ENCODE measurements at regions not wholly inside any gene's neighbourhood (a gene's known extent, or its start where the extent isn't known, plus 50 kb on each side); places are given as distances from the start of the nearest gene placed in this dataset.
"Not testable (repeated sequence)": the region's sequence is repeated elsewhere in the genome, so short reads cannot be mapped to it uniquely, and the experiment has no call there.

DNA sequence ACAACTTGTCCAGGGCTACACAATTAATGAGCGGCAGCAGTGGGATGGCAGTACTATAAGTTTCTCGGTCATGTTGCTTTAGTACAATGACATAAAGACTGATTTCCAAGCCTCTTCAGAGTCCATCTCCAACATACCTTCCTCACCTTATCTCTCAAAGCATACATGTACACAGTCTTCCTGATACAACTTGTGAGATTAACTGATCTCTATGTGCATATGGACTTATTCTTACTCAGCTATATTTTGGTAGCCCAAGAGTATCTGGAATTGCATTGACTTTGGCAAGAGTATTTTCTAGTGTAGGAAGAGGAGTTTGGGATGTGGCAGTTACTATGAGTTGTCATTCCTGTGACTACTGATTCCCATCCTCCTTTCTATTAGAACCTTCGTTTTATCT, 575.0 kb downstream of the EDEM1 start:
- Histone ChIP-seq H3K27me3 (ENCODE audit: insufficient read depth, low read depth, severe bottlenecking) (peaks cover 15% of the 10 kb centered on the region), H3K27ac (no peak overlapping the region), H3K9me3 (ENCODE audit: severe bottlenecking) (no peaks in the 10 kb centered on the region), H3K36me3 (no peaks in the 10 kb centered on the region), H3K4me3 (ENCODE audit: low read depth, low read length) (no peak overlapping the region)
- no peak for TF ChIP-seq CTCF (IDR thresholded peaks at IDR 0.05; ENCODE audit: low read depth, low read length)
- DNase-seq = no peak

GRCh38 chr3:5766848-5767247, 579.3 kb downstream of the EDEM1 start:
- no peak for TF ChIP-seq CTCF (IDR thresholded peaks at IDR 0.05; ENCODE audit: low read depth, low read length)
- no peak for DNase-seq
- peaks cover 19% of the 10 kb centered on the region for H3K27me3 ChIP-seq (ENCODE audit: insufficient read depth, low read depth, severe bottlenecking)
- H3K9me3 ChIP-seq (ENCODE audit: severe bottlenecking) = no peaks in the 10 kb centered on the region
- H3K36me3 ChIP-seq = no peaks in the 10 kb centered on the region
- H3K4me3 ChIP-seq (ENCODE audit: low read depth, low read length) = no peak overlapping the region
- no peak overlapping the region for H3K27ac ChIP-seq

GRCh38 chr3:5767304-5767703, 579.8 kb downstream of the EDEM1 start:
- peaks cover 22% of the 10 kb centered on the region for H3K27me3 ChIP-seq (ENCODE audit: insufficient read depth, low read depth, severe bottlenecking)
- no peak for DNase-seq
- H3K9me3 ChIP-seq (ENCODE audit: severe bottlenecking) = no peaks in the 10 kb centered on the region
- H3K27ac ChIP-seq = no peak overlapping the region
- TF ChIP-seq CTCF (IDR thresholded peaks at IDR 0.05; ENCODE audit: low read depth, low read length) = no peak
- H3K36me3 ChIP-seq = no peaks in the 10 kb centered on the region
- no peak overlapping the region for H3K4me3 ChIP-seq (ENCODE audit: low read depth, low read length)

DNA sequence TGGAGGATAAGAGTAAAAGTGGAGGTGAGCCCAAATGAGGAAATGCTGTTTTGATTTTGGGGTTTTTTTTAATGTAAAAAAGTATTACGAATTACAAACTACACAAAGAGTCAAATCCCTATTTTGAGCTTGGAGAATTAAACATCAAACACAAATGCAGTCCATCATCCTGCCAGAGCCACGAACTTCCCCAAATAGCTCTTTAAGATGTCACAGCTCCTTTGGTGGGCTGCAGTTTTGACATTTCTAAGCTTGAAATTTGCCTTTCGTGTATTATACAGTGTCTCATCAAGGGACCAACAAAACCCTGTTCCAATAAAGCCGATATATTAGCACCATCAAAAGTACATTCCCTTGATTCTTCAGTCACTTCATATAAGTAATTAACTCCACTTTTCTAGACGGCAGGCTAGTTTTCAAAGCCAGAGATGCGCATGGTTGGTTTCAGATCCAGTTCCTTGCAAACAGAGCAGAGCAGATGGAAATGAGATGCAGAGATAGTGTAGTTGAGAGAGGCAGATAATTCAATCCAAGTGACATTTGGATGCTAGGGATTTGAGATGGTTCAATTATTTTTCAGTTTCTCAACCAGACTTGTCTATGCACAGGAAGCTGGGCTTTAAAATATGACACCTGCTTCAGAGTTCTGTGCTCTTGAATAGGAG, 580.9 kb downstream of the EDEM1 start:
- Histone ChIP-seq H3K36me3 (no peaks in the 10 kb centered on the region), H3K27ac (no peak overlapping the region), H3K4me3 (ENCODE audit: low read depth, low read length) (no peak overlapping the region), H3K9me3 (ENCODE audit: severe bottlenecking) (no peaks in the 10 kb centered on the region), H3K27me3 (ENCODE audit: insufficient read depth, low read depth, severe bottlenecking) (peaks cover 28% of the 10 kb centered on the region)
- no peak for TF ChIP-seq CTCF (IDR thresholded peaks at IDR 0.05; ENCODE audit: low read depth, low read length)
- DNase-seq = no peak

DNA sequence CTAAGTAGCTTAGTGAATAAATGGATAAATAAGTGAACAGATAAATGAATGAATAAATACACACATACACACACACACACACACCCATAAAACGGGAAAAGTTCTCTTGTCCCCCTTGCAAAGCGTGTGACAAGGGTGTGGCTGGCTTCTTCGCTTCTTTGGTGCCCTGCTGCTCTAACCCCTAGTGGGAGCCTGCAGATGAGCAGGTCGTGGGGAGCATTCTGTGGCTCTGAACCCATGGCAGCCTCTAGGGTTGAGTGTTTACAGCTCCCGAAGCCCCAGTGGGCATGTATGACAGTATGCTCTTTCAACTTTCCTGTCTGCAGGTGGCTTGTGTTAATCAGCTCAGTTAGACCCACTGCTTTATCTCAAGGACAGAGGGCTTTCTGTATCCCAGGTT, 582.3 kb downstream of the EDEM1 start:
- no peaks in the 10 kb centered on the region for H3K9me3 ChIP-seq (ENCODE audit: severe bottlenecking)
- H3K27ac ChIP-seq = no peak overlapping the region
- DNase-seq = no peak
- TF ChIP-seq CTCF (IDR thresholded peaks at IDR 0.05; ENCODE audit: low read depth, low read length) = no peak
- no peaks in the 10 kb centered on the region for H3K36me3 ChIP-seq
- peaks cover 28% of the 10 kb centered on the region for H3K27me3 ChIP-seq (ENCODE audit: insufficient read depth, low read depth, severe bottlenecking)
- H3K4me3 ChIP-seq (ENCODE audit: low read depth, low read length) = no peak overlapping the region

DNA sequence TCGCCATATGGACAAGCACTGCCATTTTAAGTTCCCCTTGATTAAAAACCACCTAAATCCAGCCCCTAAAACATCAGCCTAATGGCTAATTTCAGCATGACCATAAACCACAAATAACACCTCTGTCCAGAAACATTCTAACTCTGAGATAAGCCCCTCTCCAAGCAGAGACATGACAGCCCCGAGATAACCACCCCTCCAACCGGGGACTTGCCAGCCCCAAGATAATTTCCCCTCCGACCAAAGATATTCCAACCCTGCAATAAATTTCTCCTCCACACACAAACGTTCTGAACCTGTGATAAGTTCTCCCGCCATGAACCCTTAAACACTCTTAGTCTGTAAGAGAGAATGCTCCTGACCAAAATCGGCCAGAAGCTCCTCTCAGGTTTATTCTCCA, 586.8 kb downstream of the EDEM1 start:
- Histone ChIP-seq H3K27me3 (ENCODE audit: insufficient read depth, low read depth, severe bottlenecking) (peaks cover 24% of the 10 kb centered on the region), H3K36me3 (no peaks in the 10 kb centered on the region), H3K9me3 (ENCODE audit: severe bottlenecking) (no peaks in the 10 kb centered on the region), H3K27ac (no peak overlapping the region), H3K4me3 (ENCODE audit: low read depth, low read length) (no peak overlapping the region)
- TF ChIP-seq CTCF (IDR thresholded peaks at IDR 0.05; ENCODE audit: low read depth, low read length) = no peak
- DNase-seq = no peak

DNA sequence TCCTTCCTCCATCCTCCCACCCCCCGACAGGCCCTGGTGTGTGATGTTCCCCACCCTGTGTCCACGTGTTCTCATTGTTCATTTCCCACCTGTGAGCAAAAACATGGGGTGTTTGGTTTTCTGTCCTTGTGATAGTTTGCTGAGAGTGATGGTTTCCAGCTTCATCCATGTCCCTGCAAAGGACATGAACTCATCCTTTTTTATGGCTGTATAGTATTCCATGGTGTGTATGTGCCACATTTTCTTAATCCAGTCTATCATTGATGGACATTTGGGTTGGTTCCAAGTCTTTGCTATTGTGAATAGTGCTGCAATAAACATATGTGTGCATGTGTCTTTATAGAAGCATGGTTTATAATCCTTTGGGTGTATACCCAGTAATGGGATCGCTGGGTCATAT, 587.6 kb downstream of the EDEM1 start:
- peaks cover 20% of the 10 kb centered on the region for H3K27me3 ChIP-seq (ENCODE audit: insufficient read depth, low read depth, severe bottlenecking)
- H3K9me3 ChIP-seq (ENCODE audit: severe bottlenecking); H3K27ac ChIP-seq; H3K36me3 ChIP-seq; DNase-seq; H3K4me3 ChIP-seq (ENCODE audit: low read depth, low read length): not testable (repeated sequence)

Data from WERI-Rb-1 (cell line).